GM12872 (cell line): ENCODE measurements at regions not wholly inside any gene's neighbourhood (a gene's known extent, or its start where the extent isn't known, plus 50 kb on each side); places are given as distances from the start of the nearest gene placed in this dataset.

Experiments
- TF ChIP-seq, protein P1 (sequence below): IDR thresholded peaks from 3 replicates; pipeline ENCODE4 v1.5.1; 2011; ENCODE audit warnings: low read depth, mild to moderate bottlenecking, low read length, moderate library complexity; ENCODE audit not compliant: insufficient read depth

DNA sequence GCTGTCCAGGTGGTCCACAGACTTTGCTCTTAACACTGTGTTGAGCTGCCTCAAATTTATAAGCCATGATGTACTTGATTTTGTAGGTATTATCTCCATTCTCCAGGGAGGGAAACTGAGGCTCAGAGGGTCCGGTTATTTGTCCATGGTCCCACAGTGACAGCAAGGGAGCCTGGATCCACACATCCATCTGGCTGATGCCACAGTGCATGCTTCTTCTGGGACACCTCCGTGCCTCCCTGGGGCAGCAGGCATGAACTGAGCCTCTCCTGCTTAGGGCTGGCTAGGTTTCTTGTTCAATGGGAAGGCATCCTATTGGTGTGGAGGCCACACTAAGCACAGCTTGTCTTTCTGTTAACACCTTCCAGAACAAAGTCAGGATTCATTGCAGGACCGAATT lies 317.3 kb downstream of the AJAP1 start:
- TF ChIP-seq, protein P1, sequence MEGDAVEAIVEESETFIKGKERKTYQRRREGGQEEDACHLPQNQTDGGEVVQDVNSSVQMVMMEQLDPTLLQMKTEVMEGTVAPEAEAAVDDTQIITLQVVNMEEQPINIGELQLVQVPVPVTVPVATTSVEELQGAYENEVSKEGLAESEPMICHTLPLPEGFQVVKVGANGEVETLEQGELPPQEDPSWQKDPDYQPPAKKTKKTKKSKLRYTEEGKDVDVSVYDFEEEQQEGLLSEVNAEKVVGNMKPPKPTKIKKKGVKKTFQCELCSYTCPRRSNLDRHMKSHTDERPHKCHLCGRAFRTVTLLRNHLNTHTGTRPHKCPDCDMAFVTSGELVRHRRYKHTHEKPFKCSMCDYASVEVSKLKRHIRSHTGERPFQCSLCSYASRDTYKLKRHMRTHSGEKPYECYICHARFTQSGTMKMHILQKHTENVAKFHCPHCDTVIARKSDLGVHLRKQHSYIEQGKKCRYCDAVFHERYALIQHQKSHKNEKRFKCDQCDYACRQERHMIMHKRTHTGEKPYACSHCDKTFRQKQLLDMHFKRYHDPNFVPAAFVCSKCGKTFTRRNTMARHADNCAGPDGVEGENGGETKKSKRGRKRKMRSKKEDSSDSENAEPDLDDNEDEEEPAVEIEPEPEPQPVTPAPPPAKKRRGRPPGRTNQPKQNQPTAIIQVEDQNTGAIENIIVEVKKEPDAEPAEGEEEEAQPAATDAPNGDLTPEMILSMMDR = no peak

DNA sequence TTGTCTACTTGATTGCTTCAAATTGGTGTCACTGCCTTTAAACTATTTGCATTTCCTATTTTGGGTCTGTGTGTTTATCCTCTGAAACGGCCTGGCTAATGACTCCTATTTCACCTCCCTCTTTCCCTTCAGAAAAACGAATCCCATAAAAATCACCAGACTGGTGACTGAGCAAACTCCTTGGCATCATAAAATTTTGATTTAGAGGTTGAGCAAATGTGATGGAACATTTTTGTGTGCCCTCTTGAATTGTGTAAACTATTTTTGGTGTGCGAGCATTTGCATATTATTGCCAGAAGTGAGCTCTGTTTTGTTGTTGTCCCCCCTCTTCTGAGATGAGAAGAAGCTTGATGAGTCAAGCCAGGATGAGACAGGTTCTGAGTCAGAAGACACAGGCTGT lies 316.1 kb downstream of the AJAP1 start:
- TF ChIP-seq, protein P1 = no peak

DNA sequence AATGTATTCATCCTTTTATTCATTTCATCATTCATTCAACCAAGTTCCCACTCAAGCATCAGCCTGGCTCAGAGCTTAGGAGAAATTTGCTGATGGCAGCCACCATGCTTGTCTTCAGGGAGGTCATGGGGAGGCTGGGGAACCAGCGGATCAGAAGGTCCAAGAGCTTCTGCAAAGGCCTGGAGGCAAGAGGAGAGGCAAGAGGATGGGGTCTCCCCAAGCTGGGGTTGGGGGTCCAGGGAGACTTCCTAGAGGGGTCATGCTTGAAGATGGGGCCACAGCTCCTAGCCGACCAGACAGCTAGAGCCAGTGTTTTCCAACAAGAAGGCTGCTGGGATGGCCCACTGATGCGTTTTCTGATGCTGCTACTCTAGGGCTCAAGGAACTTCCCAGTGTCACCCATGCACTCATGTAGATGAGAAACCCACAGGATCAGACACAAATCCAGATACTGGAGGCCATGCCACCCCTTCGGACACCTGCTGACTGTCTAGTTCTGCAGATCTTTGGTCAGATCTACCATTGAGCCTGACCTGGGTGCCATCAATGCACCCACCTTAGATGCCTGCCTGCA lies 315.2 kb downstream of the AJAP1 start:
- TF ChIP-seq, protein P1 = no peak

DNA sequence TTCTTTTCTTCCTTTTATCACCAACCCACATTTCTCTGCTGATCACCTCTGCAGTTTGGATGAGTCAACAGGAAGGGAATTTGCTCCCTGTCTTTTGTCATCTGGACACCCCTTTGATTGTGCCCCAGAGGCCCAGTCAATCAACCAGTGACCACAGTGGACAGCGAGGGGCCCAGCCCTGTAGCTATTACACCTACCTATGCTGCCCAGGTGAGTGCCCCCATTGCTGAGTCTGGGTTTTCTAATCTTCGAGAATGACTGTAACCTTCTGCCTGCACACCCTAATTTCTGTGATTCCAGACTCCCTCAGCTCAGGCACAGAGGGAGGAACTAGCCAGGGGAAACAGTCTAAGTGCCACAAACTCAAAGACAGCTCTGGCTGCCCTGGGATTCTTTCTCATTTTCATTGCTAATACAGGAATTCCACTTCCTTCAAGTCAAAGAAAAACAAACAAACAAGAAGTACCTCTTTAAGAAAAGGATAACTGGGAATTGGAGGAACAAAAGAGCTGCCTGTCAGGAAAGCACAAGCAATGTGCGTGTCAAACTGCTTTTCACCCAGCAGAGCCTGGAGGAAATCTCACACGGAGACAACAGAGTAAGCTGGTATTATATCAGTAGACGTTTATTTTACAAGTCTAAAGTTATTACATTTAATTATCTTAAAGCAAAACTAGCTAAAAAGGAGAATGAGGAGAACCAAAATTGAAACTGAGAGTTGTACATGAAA lies 311.1 kb downstream of the AJAP1 start:
- TF ChIP-seq, protein P1 = no peak

DNA sequence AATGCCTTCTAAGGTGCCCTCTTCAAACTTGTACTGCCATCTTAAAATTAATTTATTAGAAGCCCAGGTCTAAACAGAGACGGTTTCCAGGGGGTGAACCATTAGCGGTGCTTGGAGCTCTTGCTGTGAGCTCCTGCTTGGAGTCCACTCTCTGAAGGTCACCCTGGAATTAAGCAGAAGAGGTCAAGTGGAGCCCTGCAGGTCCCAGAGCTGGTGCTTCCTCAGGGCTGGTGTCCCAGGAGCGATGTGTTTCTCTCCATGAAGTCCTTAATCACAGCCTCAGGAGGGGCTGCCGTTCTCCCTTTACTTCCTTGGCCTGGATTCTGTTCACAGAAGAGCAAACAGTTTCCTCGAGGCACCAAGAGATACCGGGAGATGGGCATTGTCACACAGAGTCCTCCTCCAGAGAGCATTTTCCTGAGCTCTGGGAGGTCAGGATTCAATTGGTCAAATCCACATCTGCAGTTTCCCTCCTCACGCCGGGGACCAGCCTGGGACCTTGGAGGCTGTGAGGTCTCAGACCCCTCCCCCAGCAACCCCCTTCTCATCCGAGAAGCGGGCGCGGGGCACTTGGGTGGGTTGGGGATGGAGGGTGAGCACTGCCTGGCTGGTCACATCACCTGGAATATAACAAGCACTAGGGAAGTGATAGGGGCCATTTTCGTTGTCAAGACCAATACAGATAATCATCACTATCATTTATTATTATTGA lies 310.4 kb downstream of the AJAP1 start:
- TF ChIP-seq, protein P1 = no peak

DNA sequence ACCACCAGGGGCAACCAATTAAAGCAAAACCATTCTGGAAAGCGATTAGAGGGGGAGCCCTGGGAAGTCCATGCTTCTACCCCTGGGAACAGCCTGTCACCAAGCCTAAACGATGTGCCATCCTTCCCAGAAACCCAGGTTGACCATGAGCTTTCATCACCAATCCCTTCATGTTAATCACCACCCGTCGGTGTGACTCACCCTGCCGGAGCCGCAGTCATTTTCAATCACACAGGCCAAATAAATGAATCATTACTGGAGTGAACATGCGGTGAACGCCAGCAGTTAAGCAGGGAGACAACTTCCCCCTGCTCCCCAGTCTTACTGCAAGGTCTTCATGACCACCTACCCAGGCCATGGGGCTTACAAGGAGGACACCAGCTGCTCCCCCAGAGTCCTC lies 308.8 kb downstream of the AJAP1 start:
- TF ChIP-seq, protein P1 = no peak

DNA sequence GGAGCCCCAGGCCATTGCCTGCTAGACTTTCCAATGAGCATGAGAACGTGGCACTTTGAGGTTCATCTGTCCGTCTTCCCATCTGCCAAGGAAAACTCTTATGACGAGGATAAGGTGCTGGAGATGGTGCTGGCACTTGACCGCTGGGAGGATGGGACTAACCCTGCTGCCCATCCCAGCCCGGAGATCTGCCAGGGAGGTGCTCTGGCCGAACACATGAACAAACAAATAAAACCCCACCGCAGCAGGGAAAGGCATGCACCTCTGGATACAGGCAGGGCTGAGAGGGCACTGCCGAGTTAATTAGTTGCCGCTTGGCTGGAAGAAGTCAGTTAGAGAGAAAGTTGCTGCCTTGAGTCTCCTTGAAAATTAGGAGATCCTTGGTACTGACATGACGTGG lies 308.4 kb downstream of the AJAP1 start:
- TF ChIP-seq, protein P1 = no peak
